Upper lobe of left lung (tissue), 6 donors: ENCODE measurements at regions not wholly inside any gene's neighbourhood (a gene's known extent, or its start where the extent isn't known, plus 50 kb on each side); places are given as distances from the start of the nearest gene placed in this dataset.

Experiments used
- ATAC-seq, 2 donors: fragments of 200-7000 bp; cut with Tn5 transposase; one replicate each; pipeline ENCODE4 v1.9.1; 2022; ENCODE audit warnings: mild to moderate bottlenecking in 2 of 2, moderate library complexity in 2 of 2; ENCODE audit not compliant: low FRiP score in 2 of 2
- DNase-seq, 2 donors: peaks; one replicate each; pipeline ENCODE4 v3.0.0-alpha.2; 2019 to 2020
- H3K27ac ChIP-seq, 4 donors: fragments of 200-600 bp; sonication (generic); one replicate each; pipeline ENCODE4 v1.5.1; 2016 to 2019
- H3K27me3 ChIP-seq, 4 donors: fragments of 200-600 bp; sonication (generic); one replicate each; pipeline ENCODE4 v1.5.1; 2017 to 2019
- H3K36me3 ChIP-seq, 4 donors: fragments of 200-600 bp; sonication (generic); one replicate each; pipeline ENCODE4 v1.5.1; 2016 to 2019
- H3K4me1 ChIP-seq, 4 donors: fragments of 200-600 bp; sonication (generic); one replicate each; pipeline ENCODE4 v1.5.1; 2018 to 2019
- H3K4me3 ChIP-seq, 4 donors: fragments of 200-600 bp; sonication (generic); one replicate each; pipeline ENCODE4 v1.5.1; 2017 to 2019; ENCODE audit warnings: mild to moderate bottlenecking in 2 of 4, moderate library complexity in 1 of 4
- H3K9me3 ChIP-seq, 4 donors: fragments of 200-600 bp; sonication (generic); one replicate each; pipeline ENCODE4 v1.5.1; 2018 to 2019
- EP300 ChIP-seq, 4 donors: sonication (generic); formaldehyde crosslinking; IDR thresholded peaks; one replicate each; pipeline ENCODE4 v1.5.1; 2017; ENCODE audit warnings: antibody characterized with exemption in 4 of 4, control low read depth in 2 of 4
- POLR2A ChIP-seq, 4 donors: fragments of 450-650 bp; IDR thresholded peaks; one replicate each; pipeline ENCODE4 v1.5.1; 2016 to 2017; ENCODE audit warnings: antibody characterized with exemption in 4 of 4, mild to moderate bottlenecking in 2 of 4
- POLR2AphosphoS5 ChIP-seq, 2 donors: sonication (generic); formaldehyde crosslinking; IDR thresholded peaks; one replicate each; pipeline ENCODE4 v1.5.1; 2017; ENCODE audit warnings: antibody characterized with exemption in 2 of 2
- WGBS, 2 donors: methylation state at CpG; one replicate each; pipeline ENCODE4 v1.1.5; 2017 to 2018; 5-methylcytosine and 5-hydroxymethylcytosine counted together
- TF ChIP-seq, protein P1 (sequence below), 6 experiments: fragments of 450-650 bp in 4 of 6; fragments of 200-600 bp in 2 of 6; sonication (generic) in 2 of 6; IDR thresholded peaks; one replicate each; pipeline ENCODE4 v1.5.1; 2016 to 2019; ENCODE audit warnings: antibody characterized with exemption in 6 of 6
- donor health status: DM: no; HTN: no; CAD: no; lungs with moderate emphysema.
- donor health status: DM: no; HTN: yes; CAD: no; lungs with severe emphysema.

DNA sequence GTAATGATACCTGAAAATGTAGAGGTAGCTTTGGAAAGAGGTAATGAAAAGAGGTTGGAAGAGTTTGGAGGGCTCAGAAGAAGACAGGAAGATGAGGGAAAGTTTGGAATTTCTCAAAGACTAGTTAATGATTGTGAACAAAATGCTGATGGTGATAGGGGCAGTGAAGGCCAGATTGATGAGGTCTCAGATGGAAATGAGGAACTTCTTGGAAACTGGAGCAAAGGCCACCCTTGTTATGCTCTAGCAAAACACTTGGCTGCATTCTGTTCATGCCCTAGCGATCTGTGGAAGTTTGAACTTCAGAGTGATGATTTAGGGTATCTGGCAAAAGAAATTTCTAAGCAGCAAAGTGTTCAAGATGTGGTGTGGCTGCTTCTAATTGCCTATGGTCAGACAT is 161.2 kb upstream of the SPEF2 start:
- Histone ChIP-seq H3K36me3 (no peaks in the 10 kb centered on the region), H3K4me3 (no peak overlapping the region), H3K4me1 (no peaks in the 10 kb centered on the region), H3K9me3 (no peaks in the 10 kb centered on the region), H3K27ac (no peak overlapping the region), H3K27me3 (no peaks in the 10 kb centered on the region)
- ATAC-seq = no peak
- TF ChIP-seq, protein P1, sequence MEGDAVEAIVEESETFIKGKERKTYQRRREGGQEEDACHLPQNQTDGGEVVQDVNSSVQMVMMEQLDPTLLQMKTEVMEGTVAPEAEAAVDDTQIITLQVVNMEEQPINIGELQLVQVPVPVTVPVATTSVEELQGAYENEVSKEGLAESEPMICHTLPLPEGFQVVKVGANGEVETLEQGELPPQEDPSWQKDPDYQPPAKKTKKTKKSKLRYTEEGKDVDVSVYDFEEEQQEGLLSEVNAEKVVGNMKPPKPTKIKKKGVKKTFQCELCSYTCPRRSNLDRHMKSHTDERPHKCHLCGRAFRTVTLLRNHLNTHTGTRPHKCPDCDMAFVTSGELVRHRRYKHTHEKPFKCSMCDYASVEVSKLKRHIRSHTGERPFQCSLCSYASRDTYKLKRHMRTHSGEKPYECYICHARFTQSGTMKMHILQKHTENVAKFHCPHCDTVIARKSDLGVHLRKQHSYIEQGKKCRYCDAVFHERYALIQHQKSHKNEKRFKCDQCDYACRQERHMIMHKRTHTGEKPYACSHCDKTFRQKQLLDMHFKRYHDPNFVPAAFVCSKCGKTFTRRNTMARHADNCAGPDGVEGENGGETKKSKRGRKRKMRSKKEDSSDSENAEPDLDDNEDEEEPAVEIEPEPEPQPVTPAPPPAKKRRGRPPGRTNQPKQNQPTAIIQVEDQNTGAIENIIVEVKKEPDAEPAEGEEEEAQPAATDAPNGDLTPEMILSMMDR (IDR thresholded peaks at IDR 0.05) = no peak
- TF ChIP-seq POLR2AphosphoS5 (IDR thresholded peaks at IDR 0.05) = no peak
- TF ChIP-seq EP300 (IDR thresholded peaks at IDR 0.05) = no peak
- TF ChIP-seq POLR2A (IDR thresholded peaks at IDR 0.05) = no peak
- DNase-seq = no peak
- WGBS, 2 donors = 81 to 86% methylated on average over 1 of the region's 1 CpG

DNA sequence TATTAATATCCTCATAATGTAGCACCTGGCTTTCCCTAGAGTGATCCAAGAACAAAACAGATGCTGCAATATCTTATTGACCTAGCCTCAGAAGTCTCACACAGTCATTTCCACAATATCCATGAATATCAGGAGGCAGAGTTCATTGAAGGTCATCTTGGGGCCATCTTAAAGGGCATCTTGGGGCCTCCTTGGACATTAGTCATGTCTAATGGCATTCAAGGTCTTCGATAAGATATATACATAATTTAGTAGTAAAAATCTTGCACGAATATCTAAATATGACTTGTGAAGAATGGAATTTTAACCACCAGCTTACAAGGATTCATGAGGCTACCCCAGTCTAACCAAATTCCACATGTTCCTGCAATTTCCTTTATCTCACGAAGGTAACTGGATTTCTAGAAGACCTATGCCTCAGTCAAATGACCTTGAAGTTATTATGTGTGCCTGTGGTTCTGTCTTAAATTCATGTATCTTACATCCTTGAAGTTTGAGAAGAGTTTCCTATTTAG is 163.6 kb upstream of the SPEF2 start:
- no peaks in the 10 kb centered on the region for H3K27me3 ChIP-seq
- 90 to 94% methylated on average over 3 of the region's 3 CpGs for WGBS, 2 donors
- H3K4me3 ChIP-seq = no peak overlapping the region
- no peak for TF ChIP-seq EP300 (IDR thresholded peaks at IDR 0.05)
- no peaks in the 10 kb centered on the region for H3K4me1 ChIP-seq
- H3K27ac ChIP-seq = no peak overlapping the region
- ATAC-seq (no peak), DNase-seq (no peak)
- peaks cover 0 to 12% (median 0%) of the 10 kb centered on the region in 4 donors for H3K9me3 ChIP-seq
- H3K36me3 ChIP-seq = no peaks in the 10 kb centered on the region

DNA sequence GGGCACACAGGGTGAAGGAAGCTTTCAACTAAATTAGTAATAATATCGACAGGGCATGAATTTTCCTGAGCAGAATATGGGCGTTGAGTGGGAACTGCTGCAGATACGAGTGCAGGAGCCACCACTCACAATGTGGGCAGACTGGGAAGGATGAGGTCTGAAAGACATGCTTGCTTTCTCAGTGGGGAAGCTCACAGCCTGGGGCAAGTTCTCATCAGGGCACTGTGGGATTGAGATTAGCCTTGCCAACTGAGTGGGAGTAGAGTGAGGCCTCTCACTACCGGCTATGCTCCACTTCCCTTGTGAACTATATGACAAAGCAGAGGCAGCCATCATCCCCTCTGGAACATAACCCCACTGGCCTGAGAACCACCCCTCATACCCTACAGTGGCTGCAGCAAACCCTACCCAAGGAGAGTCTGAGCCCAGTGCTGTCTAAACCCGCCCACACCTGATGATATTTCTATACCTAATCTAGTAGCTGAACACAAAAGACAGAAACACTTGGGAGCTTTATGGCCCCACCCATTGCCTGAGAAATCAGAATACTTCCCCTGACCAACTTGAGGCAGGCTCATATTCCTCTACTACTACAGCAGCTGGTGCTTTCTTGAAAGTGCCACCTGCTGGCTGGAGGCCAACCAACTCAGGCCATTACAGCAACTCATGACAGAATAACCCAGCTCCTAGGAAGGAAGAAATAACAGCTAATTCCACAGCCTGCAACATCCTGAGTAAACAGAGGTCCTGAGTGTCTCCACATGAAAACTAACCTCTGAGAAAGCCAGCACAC is 173.7 kb upstream of the SPEF2 start:
- WGBS, 2 donors = 91 to 92% methylated on average over 4 to 5 of the region's 5 CpGs
- no peaks in the 10 kb centered on the region for H3K27me3 ChIP-seq
- H3K4me3 ChIP-seq = no peak overlapping the region
- H3K4me1 ChIP-seq = no peaks in the 10 kb centered on the region
- no peak overlapping the region for H3K27ac ChIP-seq
- H3K9me3 ChIP-seq = no peaks in the 10 kb centered on the region
- DNase-seq (no peak), ATAC-seq (no peak)
- H3K36me3 ChIP-seq = no peaks in the 10 kb centered on the region
- TF ChIP-seq POLR2A (IDR thresholded peaks at IDR 0.05) = no peak
- TF ChIP-seq POLR2AphosphoS5 (IDR thresholded peaks at IDR 0.05) = no peak
- TF ChIP-seq, protein P1 (IDR thresholded peaks at IDR 0.05) = no peak
- no peak for TF ChIP-seq EP300 (IDR thresholded peaks at IDR 0.05)

DNA sequence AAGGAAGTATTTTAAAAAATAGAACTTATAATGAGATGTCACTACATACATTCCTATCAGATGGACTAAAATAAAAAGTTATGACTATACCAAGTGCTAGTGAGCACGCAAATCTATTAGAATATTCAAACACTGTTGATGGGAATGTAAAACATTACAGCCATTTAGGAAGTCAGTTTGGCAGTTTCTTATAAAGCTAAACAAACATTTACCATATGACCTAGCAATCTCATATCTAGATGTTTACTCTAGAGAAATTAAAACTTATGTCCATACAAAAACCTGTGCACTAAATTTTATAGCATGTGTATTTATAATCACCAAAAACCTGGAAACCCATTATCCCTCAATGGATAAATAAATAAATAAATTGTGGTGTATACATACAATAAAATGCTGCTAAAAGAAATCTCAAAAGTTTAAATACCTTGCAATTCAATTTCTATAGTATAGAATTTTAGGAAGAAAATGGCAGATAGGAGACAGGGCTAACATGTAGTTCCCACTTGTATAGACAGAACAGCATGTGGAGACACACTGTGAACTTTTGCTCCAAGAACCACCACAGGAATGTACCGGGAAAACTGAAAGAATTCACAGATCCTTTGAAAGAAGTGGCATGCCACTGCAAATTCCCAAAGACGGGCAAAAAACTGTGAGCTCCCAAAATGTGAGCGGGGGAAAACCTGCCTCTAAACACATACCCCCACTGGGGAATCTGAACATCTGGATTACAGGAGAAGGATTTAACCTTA is 174.6 kb upstream of the SPEF2 start:
- no peak for TF ChIP-seq POLR2A (IDR thresholded peaks at IDR 0.05)
- no peak for TF ChIP-seq POLR2AphosphoS5 (IDR thresholded peaks at IDR 0.05)
- TF ChIP-seq EP300 (IDR thresholded peaks at IDR 0.05) = no peak
- TF ChIP-seq, protein P1 (IDR thresholded peaks at IDR 0.05) = no peak
- ATAC-seq (no peak), DNase-seq (no peak)
- no peak overlapping the region for H3K4me3 ChIP-seq
- H3K27ac ChIP-seq = no peak overlapping the region
- 77 to 83% methylated on average over 4 of the region's 4 CpGs for WGBS, 2 donors
- H3K27me3 ChIP-seq = no peaks in the 10 kb centered on the region
- no peaks in the 10 kb centered on the region for H3K9me3 ChIP-seq
- no peaks in the 10 kb centered on the region for H3K36me3 ChIP-seq
- no peaks in the 10 kb centered on the region for H3K4me1 ChIP-seq

DNA sequence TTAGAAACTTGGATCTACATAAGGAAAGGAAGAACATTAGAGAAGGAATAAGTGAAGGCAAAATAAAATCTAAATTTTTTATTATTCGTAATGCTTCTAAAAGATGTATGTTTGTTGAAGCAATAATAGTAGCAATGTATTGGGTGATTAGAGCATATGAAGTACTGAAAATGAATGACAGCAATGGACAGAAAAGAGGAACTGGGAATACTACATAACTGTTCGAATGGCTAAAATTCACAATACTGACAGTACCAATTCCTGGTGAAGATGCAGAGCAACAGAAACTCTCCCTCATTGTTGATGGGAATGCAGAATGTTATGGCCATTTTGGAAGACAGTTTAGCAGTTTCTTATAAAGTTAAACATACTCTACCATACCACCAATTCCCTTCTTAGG is 177.3 kb upstream of the SPEF2 start:
- Histone ChIP-seq H3K4me1 (no peaks in the 10 kb centered on the region), H3K9me3 (no peaks in the 10 kb centered on the region), H3K27me3 (no peaks in the 10 kb centered on the region), H3K36me3 (no peaks in the 10 kb centered on the region), H3K27ac (no peak overlapping the region), H3K4me3 (no peak overlapping the region)
- 86 to 90% methylated on average over 2 of the region's 2 CpGs for WGBS, 2 donors
- ATAC-seq = no peak
- TF ChIP-seq EP300 (IDR thresholded peaks at IDR 0.05) = no peak
- no peak for TF ChIP-seq POLR2AphosphoS5 (IDR thresholded peaks at IDR 0.05)
- TF ChIP-seq POLR2A (IDR thresholded peaks at IDR 0.05) = no peak
- TF ChIP-seq, protein P1 (IDR thresholded peaks at IDR 0.05) = no peak
- no peak for DNase-seq
